ENCODE measurements at regions not wholly inside any gene's neighbourhood (a gene's known extent, or its start where the extent isn't known, plus 50 kb on each side); places are given as distances from the start of the nearest gene placed in this dataset.

GRCh38 chr5:5857396-5857795 lies 434.9 kb downstream of the ICE1 start:
- no peak for TF ChIP-seq CTCF (IDR thresholded peaks at IDR 0.05)
- no peak for TF ChIP-seq POLR2A (IDR thresholded peaks at IDR 0.05)

All from adrenal gland (tissue), 5 donors.